T-cell (primary cell): ENCODE measurements at regions not wholly inside any gene's neighbourhood (a gene's known extent, or its start where the extent isn't known, plus 50 kb on each side); places are given as distances from the start of the nearest gene placed in this dataset.

Experiments
- ATAC-seq, 4 experiments: fragments of 200-7000 bp in 3 of 4; fragments of 150-1000 bp in 1 of 4; cut with Tn5 transposase; replicated peaks in 1 of 4; 1 replicate in 3 of 4; 2 replicates in 1 of 4; pipeline ENCODE4 v1.10.0; 2021; ENCODE audit warnings: moderate library complexity in 3 of 4, mild to moderate bottlenecking in 2 of 4, moderate number of reproducible peaks in 1 of 4
- CTCF ChIA-PET, 2 donors: fragments of 300-600 bp; sonication (Branson Sonifier 250); formaldehyde crosslinking; loops; one replicate each; lab custom pipeline; 2022; ENCODE audit warnings: antibody characterized with exemption in 2 of 2; lab: Charles Lee
- POLR2A ChIA-PET, 2 donors: fragments of 300-600 bp; sonication (Branson Sonifier 250); formaldehyde crosslinking; loops; one replicate each; lab custom pipeline; 2022; ENCODE audit warnings: antibody characterized with exemption in 2 of 2; lab: Charles Lee
- DNase-seq, 35 experiments: peaks; one replicate each; pipeline versions ENCODE4 v3.0.0 to v3.0.0-alpha.2; 2013 to 2023
- H3K27ac ChIP-seq: one replicate; pipeline ENCODE4 v1.5.1; 2013; ENCODE audit warnings: low read length
- H3K27me3 ChIP-seq, 2 experiments: replicated peaks in 1 of 2; 1 replicate in 1 of 2; 2 replicates in 1 of 2; pipeline versions ENCODE4 v1.6.1 to v1.7.0; 2013; ENCODE audit warnings: low read length in 1 of 2, mixed read lengths in 1 of 2; ENCODE audit not compliant: control insufficient read depth in 2 of 2, insufficient read depth in 2 of 2; ENCODE audit errors: extremely low read depth in 1 of 2
- H3K36me3 ChIP-seq, 2 donors: 1 replicate in 1 of 2; 2 replicates in 1 of 2; pipeline versions ENCODE4 v1.6.1 to v1.7.0; 2013; ENCODE audit warnings: low read length in 1 of 2; ENCODE audit not compliant: control insufficient read depth in 2 of 2, insufficient read depth in 1 of 2; ENCODE audit errors: extremely low read depth in 1 of 2
- H3K4me1 ChIP-seq, 2 experiments: 1 replicate in 1 of 2; 2 replicates in 1 of 2; pipeline versions ENCODE4 v1.6.1 to v1.7.0; 2013; ENCODE audit warnings: low read length in 2 of 2, mixed read lengths in 1 of 2; ENCODE audit not compliant: insufficient read depth in 2 of 2, control insufficient read depth in 1 of 2; ENCODE audit errors: extremely low read depth in 1 of 2
- H3K4me3 ChIP-seq, 2 donors: 1 replicate in 1 of 2; 2 replicates in 1 of 2; pipeline versions ENCODE4 v1.5.1 to v1.7.0; 2013; ENCODE audit warnings: mild to moderate bottlenecking in 2 of 2, low read length in 1 of 2, moderate library complexity in 1 of 2; ENCODE audit not compliant: control insufficient read depth in 1 of 2; ENCODE audit errors: extremely low read depth in 1 of 2
- H3K9me3 ChIP-seq: 2 replicates; pipeline ENCODE4 v1.7.0; 2013
- H3K27ac Mint-ChIP-seq, 2 donors: one replicate each; pipeline ENCODE4 v1.8.0; 2020 to 2021; ENCODE audit warnings: mild to moderate bottlenecking in 2 of 2, mixed read lengths in 2 of 2
- H3K27me3 Mint-ChIP-seq, 2 donors: one replicate each; pipeline ENCODE4 v1.8.0; 2021 to 2022; ENCODE audit warnings: mixed read lengths in 2 of 2
- H3K36me3 Mint-ChIP-seq: one replicate; pipeline ENCODE4 v1.8.0; 2021; ENCODE audit warnings: mixed read lengths
- H3K4me1 Mint-ChIP-seq, 3 donors: one replicate each; pipeline ENCODE4 v1.8.0; 2020 to 2022; ENCODE audit warnings: mixed read lengths in 3 of 3, mild to moderate bottlenecking in 1 of 3
- H3K4me3 Mint-ChIP-seq, 3 donors: one replicate each; pipeline ENCODE4 v1.8.0; 2020 to 2022; ENCODE audit warnings: mild to moderate bottlenecking in 3 of 3, mixed read lengths in 3 of 3, moderate library complexity in 3 of 3
- H3K9me3 Mint-ChIP-seq, 3 donors: one replicate each; pipeline ENCODE4 v1.8.0; 2020 to 2022; ENCODE audit warnings: mixed read lengths in 3 of 3
- WGBS: methylation state at CpG from one replicate; pipeline ENCODE4 v1.1.5; 2013; ENCODE audit warnings: missing lambda C conversion rate; ENCODE audit not compliant: insufficient coverage; 5-methylcytosine and 5-hydroxymethylcytosine counted together

DNA sequence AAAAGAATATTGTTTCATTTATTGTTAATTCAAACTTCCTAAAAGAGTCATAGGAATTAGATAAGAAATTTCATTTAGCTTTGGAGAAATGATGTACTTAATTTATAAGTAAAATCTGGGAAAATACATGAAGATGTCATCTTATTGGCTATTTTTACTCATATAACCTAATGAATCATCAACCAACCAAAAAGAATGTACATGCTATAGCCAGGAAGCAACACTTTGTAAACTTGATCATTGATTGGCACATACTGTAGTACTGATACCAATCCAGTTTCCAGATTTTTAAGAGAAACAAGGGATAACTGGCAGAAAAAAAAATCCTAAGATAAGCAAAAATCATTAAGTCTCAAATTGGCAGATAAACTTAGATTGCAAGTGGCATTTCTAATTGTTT lies 207.9 kb upstream of the CDIN1 start:
- Mint-ChIP-seq H3K9me3 (peaks cover 0 to 3% (median 0%) of the 10 kb centered on the region in 3 donors), H3K4me3 (no peak overlapping the region), H3K27ac (no peak overlapping the region), H3K4me1 (no peaks in the 10 kb centered on the region), H3K27me3 (no peaks in the 10 kb centered on the region), H3K36me3 (no peaks in the 10 kb centered on the region)
- ATAC-seq (no peak), DNase-seq (no peak)
- ChIA-PET POLR2A (no interaction called here), CTCF (no interaction called here)
- H3K27ac ChIP-seq: no peak overlapping the region
- no peak overlapping the region for H3K4me3 ChIP-seq
- H3K27me3 ChIP-seq: no peaks in the 10 kb centered on the region
- no peaks in the 10 kb centered on the region for H3K4me1 ChIP-seq
- no peaks in the 10 kb centered on the region for H3K36me3 ChIP-seq
- H3K9me3 ChIP-seq: no peaks in the 10 kb centered on the region

GRCh38 chr15:36372968-36373367 lies 206.5 kb upstream of the CDIN1 start:
- ATAC-seq: no peak
- Mint-ChIP-seq H3K9me3 (peaks cover 0 to 3% (median 0%) of the 10 kb centered on the region in 3 donors), H3K27me3 (no peaks in the 10 kb centered on the region), H3K27ac (no peak overlapping the region), H3K4me3 (no peak overlapping the region), H3K4me1 (no peaks in the 10 kb centered on the region), H3K36me3 (no peaks in the 10 kb centered on the region)
- WGBS: no CpG with 5 or more reads among the region's 2 CpGs
- Histone ChIP-seq H3K27ac (no peak overlapping the region), H3K36me3 (no peaks in the 10 kb centered on the region), H3K27me3 (no peaks in the 10 kb centered on the region), H3K9me3 (no peaks in the 10 kb centered on the region), H3K4me3 (no peak overlapping the region), H3K4me1 (no peaks in the 10 kb centered on the region)
- DNase-seq: no peak
- ChIA-PET POLR2A (no interaction called here), CTCF (no interaction called here)

GRCh38 chr15:36373550-36373949 lies 205.9 kb upstream of the CDIN1 start:
- no CpG with 5 or more reads among the region's 3 CpGs for WGBS
- POLR2A ChIA-PET: interaction anchor here in 1 of 2 donors (0.5 kb wide), 1 partner anchor 9 kb away, joined by 5 read pairs; no protein-coding TSS in a partner anchor

DNA sequence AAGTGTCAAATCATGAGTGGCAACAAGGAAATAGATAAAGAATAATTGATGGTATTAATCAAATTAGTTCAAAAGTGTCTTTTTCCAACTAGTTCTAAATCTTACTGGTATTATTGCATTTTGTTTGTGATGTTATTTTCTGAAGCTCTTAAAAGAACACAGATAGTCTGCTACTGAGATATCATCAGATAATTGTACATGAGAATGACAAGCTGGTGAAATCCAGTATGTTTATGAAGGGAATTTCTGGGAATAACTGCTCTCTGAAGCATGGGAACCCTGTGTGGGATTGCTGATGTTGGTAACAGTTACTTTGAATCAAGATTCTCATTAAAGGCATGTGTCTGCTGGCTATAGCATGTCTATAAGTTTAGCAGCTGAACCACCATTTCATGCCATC lies 190.3 kb upstream of the CDIN1 start:
- H3K4me3 ChIP-seq: no peak overlapping the region
- H3K4me3 Mint-ChIP-seq: no peak overlapping the region
- H3K36me3 Mint-ChIP-seq: no peaks in the 10 kb centered on the region
- ChIA-PET POLR2A (no interaction called here), CTCF (no interaction called here)
- no peaks in the 10 kb centered on the region for H3K27me3 ChIP-seq
- H3K27ac Mint-ChIP-seq: no peak overlapping the region
- ATAC-seq: no peak
- H3K27me3 Mint-ChIP-seq: peaks cover 0 to 3% of the 10 kb centered on the region in 2 donors
- no peaks in the 10 kb centered on the region for H3K4me1 ChIP-seq
- H3K4me1 Mint-ChIP-seq: no peaks in the 10 kb centered on the region
- no peak overlapping the region for H3K27ac ChIP-seq
- H3K9me3 ChIP-seq: no peaks in the 10 kb centered on the region
- no peaks in the 10 kb centered on the region for H3K36me3 ChIP-seq
- no peaks in the 10 kb centered on the region for H3K9me3 Mint-ChIP-seq
- no peak for DNase-seq

More at GRCh38 chr15:36373550-36373949, 205.9 kb upstream of the CDIN1 start:
- H3K27ac ChIP-seq: no peak overlapping the region
- peaks cover 0 to 3% (median 0%) of the 10 kb centered on the region in 3 donors for H3K9me3 Mint-ChIP-seq
- H3K4me1 Mint-ChIP-seq: no peaks in the 10 kb centered on the region
- DNase-seq (no peak), ATAC-seq (no peak)
- CTCF ChIA-PET: no interaction called here
- no peaks in the 10 kb centered on the region for H3K27me3 ChIP-seq
- no peaks in the 10 kb centered on the region for H3K36me3 Mint-ChIP-seq
- H3K36me3 ChIP-seq: no peaks in the 10 kb centered on the region
- H3K4me3 ChIP-seq: no peak overlapping the region
- H3K27ac Mint-ChIP-seq: no peak overlapping the region
- H3K9me3 ChIP-seq: no peaks in the 10 kb centered on the region
- no peaks in the 10 kb centered on the region for H3K4me1 ChIP-seq
- H3K27me3 Mint-ChIP-seq: no peaks in the 10 kb centered on the region
- no peak overlapping the region for H3K4me3 Mint-ChIP-seq

DNA sequence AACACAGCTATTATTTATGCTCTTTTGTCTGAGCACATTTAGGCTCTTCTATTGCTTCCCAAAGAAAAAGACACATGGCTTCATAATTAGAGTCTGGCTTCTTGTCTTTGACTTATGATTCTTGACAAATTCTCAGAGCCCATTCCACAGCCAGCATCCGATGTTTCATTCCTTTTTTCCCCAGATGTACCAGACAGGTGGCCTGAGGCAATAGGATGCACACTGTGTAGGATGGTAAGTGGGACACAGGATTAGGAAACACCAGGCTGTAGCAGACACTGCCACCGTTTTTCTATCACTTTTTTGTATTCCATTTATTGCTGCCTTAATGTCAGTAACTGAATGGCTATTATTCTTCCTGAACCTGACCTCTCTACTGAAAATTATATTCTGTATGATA lies 188.9 kb upstream of the CDIN1 start:
- CTCF ChIA-PET: interaction anchor here in 1 of 2 donors (0.7 kb wide), 1 partner anchor 13 kb away, joined by 3 read pairs; no protein-coding TSS in a partner anchor
- Mint-ChIP-seq H3K9me3 (no peaks in the 10 kb centered on the region), H3K4me1 (no peaks in the 10 kb centered on the region), H3K4me3 (no peak overlapping the region), H3K27me3 (peaks cover 3% of the 10 kb centered on the region in 2 donors), H3K27ac (no peak overlapping the region), H3K36me3 (no peaks in the 10 kb centered on the region)
- Histone ChIP-seq H3K4me1 (no peaks in the 10 kb centered on the region), H3K27me3 (no peaks in the 10 kb centered on the region), H3K36me3 (no peaks in the 10 kb centered on the region), H3K4me3 (no peak overlapping the region), H3K27ac (no peak overlapping the region), H3K9me3 (no peaks in the 10 kb centered on the region)
- POLR2A ChIA-PET: no interaction called here
- DNase-seq (no peak), ATAC-seq (no peak)
- no CpG with 5 or more reads among the region's 2 CpGs for WGBS

DNA sequence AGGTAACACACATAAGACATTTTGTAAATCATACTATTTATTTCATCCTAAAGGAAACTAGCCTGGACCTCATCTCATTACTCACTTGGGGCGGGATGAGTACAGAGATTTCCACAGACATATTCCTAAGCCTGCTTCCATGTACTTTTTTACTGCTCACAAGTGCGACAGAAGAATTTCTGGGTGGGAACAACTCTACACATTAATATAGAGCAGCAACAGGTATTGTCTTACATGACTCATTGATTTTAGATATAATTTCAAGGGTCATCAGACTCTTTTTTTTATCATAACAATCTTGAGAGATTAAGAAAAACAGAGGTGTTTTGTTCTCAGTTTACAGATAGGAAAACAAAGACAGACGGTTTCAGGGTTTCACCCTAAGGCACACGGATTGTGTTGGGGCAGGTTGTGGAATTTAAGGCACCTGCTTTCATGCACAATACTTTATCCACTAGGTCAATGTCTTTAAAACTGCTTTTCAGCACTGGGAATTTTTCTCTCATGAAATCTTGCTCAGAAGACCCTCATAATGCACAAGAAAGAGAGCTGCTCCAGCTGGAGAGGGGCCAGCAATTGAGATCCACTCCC lies 186.7 kb upstream of the CDIN1 start:
- no peak for DNase-seq
- H3K9me3 ChIP-seq: no peaks in the 10 kb centered on the region
- H3K4me1 ChIP-seq: no peaks in the 10 kb centered on the region
- Mint-ChIP-seq H3K27ac (no peak overlapping the region), H3K9me3 (no peaks in the 10 kb centered on the region), H3K4me3 (no peak overlapping the region), H3K4me1 (no peaks in the 10 kb centered on the region), H3K27me3 (peaks cover 0 to 5% of the 10 kb centered on the region in 2 donors), H3K36me3 (no peaks in the 10 kb centered on the region)
- ChIA-PET POLR2A (no interaction called here), CTCF (no interaction called here)
- no peak overlapping the region for H3K4me3 ChIP-seq
- H3K36me3 ChIP-seq: no peaks in the 10 kb centered on the region
- 60% methylated on average over 1 of the region's 4 CpGs for WGBS
- ATAC-seq: no peak
- H3K27me3 ChIP-seq: no peaks in the 10 kb centered on the region
- H3K27ac ChIP-seq: no peak overlapping the region

DNA sequence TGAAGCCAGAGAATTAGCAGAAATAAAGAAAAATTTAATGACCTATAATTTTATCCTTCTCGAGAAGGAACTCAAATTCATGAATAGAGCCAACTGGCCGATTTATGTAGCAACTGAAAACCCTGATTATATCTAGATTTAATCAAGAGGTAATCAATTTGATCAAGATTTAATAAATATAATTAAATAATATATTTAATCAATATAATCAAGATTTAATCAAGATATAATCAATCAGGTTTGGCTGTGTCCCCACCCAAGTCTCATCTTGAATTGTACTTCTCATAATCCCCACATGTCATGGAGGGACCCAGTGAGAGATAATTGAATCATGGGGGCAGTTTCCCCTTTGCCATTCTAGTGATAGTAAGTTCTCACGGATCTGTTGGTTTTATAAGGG lies 181.2 kb upstream of the CDIN1 start:
- no peaks in the 10 kb centered on the region for H3K9me3 ChIP-seq
- Mint-ChIP-seq H3K4me1 (no peaks in the 10 kb centered on the region), H3K9me3 (no peaks in the 10 kb centered on the region), H3K36me3 (no peaks in the 10 kb centered on the region), H3K27me3 (peaks cover 0 to 5% of the 10 kb centered on the region in 2 donors), H3K4me3 (no peak overlapping the region), H3K27ac (no peak overlapping the region)
- no peaks in the 10 kb centered on the region for H3K27me3 ChIP-seq
- POLR2A ChIA-PET: no interaction called here
- H3K4me3 ChIP-seq: no peak overlapping the region
- WGBS: 80% methylated on average over 1 of the region's 3 CpGs
- H3K4me1 ChIP-seq: no peaks in the 10 kb centered on the region
- ATAC-seq (no peak), DNase-seq (no peak)
- no peaks in the 10 kb centered on the region for H3K36me3 ChIP-seq
- H3K27ac ChIP-seq: no peak overlapping the region
- CTCF ChIA-PET: no interaction called here
